DND-41 (cell line): ENCODE measurements at regions not wholly inside any gene's neighbourhood (a gene's known extent, or its start where the extent isn't known, plus 50 kb on each side); places are given as distances from the start of the nearest gene placed in this dataset.

Experiments used
- EZH2 ChIP-seq: IDR thresholded peaks from 3 replicates; pipeline ENCODE4 v1.6.1; 2012; ENCODE audit warnings: borderline replicate concordance, low read depth, mild to moderate bottlenecking, moderate library complexity, low read length, inconsistent platforms; ENCODE audit not compliant: severe bottlenecking
- TF ChIP-seq, protein P1 (sequence below): IDR thresholded peaks from 2 replicates; pipeline ENCODE4 v1.5.1; 2012; ENCODE audit warnings: borderline replicate concordance, low read length, moderate library complexity, mild to moderate bottlenecking; ENCODE audit not compliant: poor library complexity, severe bottlenecking; ENCODE audit errors: extremely low read depth

DNA sequence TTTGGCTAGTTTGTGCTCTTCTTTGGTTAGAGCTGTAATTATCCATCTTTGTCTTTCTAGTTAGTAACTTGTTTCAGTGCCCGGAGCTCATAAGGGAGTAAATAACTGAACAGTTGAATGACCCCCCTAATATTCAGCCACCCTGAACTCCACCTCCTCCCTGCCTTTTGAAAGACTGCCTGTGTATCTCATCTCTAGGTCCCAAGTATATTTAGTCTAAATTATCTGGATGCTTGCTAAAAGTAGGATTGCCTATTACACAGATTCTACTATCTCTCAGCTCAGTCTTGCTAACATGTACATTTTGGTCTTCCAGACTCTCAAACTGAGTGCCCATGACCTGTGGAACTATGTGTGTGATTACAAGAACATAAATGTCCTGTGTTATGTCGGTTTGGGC, 145.9 kb downstream of the GJA1 start:
- TF ChIP-seq, protein P1, sequence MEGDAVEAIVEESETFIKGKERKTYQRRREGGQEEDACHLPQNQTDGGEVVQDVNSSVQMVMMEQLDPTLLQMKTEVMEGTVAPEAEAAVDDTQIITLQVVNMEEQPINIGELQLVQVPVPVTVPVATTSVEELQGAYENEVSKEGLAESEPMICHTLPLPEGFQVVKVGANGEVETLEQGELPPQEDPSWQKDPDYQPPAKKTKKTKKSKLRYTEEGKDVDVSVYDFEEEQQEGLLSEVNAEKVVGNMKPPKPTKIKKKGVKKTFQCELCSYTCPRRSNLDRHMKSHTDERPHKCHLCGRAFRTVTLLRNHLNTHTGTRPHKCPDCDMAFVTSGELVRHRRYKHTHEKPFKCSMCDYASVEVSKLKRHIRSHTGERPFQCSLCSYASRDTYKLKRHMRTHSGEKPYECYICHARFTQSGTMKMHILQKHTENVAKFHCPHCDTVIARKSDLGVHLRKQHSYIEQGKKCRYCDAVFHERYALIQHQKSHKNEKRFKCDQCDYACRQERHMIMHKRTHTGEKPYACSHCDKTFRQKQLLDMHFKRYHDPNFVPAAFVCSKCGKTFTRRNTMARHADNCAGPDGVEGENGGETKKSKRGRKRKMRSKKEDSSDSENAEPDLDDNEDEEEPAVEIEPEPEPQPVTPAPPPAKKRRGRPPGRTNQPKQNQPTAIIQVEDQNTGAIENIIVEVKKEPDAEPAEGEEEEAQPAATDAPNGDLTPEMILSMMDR: no peak
- no peak for TF ChIP-seq EZH2
